ENCODE measurements at regions not wholly inside any gene's neighbourhood (a gene's known extent, or its start where the extent isn't known, plus 50 kb on each side); places are given as distances from the start of the nearest gene placed in this dataset.

- TF ChIP-seq SPI1 (IDR thresholded peaks at IDR 0.05; ENCODE audit: low read depth, low read length) (no peak), POLR2AphosphoS5 (IDR thresholded peaks at IDR 0.05; ENCODE audit: low read depth, low read length) (no peak), POLR2A (IDR thresholded peaks at IDR 0.05; ENCODE audit: low read depth, low read length) (no peak), TAF1 (IDR thresholded peaks at IDR 0.05; ENCODE audit: low read depth, low read length) (no peak), PAX5 (IDR thresholded peaks at IDR 0.05; ENCODE audit: insufficient read depth, low read length, severe bottlenecking) (no peak), POU2F2 (IDR thresholded peaks at IDR 0.05; ENCODE audit: low read depth, low read length) (no peak)
These were observed 267.1 kb downstream of the NSG2 start for GRCh38 chr5:174312641-174313040.

All from GM12891 (cell line).